ENCODE measurements at regions not wholly inside any gene's neighbourhood (a gene's known extent, or its start where the extent isn't known, plus 50 kb on each side); places are given as distances from the start of the nearest gene placed in this dataset.

GRCh38 chr13:85266771-85267170, 532.4 kb downstream of the SLITRK6 start:
- no peaks in the 10 kb centered on the region for H3K27me3 ChIP-seq
- no peak overlapping the region for H3K27ac ChIP-seq
- no peak for DNase-seq
- no peaks in the 10 kb centered on the region for H3K36me3 ChIP-seq
- no peaks in the 10 kb centered on the region for H3K4me1 ChIP-seq
- H3K9me3 ChIP-seq, result no peaks in the 10 kb centered on the region
- no peak overlapping the region for H3K4me3 ChIP-seq
- no peak for TF ChIP-seq POLR2AphosphoS5 (IDR thresholded peaks at IDR 0.05)
- no peak for TF ChIP-seq CTCF (IDR thresholded peaks at IDR 0.05)
- no peak for TF ChIP-seq POLR2A (IDR thresholded peaks at IDR 0.05)
- no peak for TF ChIP-seq EP300 (IDR thresholded peaks at IDR 0.05)
- intact Hi-C loops (cut with DNase I; ENCODE audit: low total_unique reads), result no loop called here
- 62 to 95% (median 88%) methylated on average over 2 of the region's 2 CpGs for WGBS, 5 donors

GRCh38 chr13:85266331-85266730, 532.9 kb downstream of the SLITRK6 start:
- Histone ChIP-seq H3K36me3 (no peaks in the 10 kb centered on the region), H3K27ac (no peak overlapping the region), H3K4me3 (no peak overlapping the region), H3K9me3 (no peaks in the 10 kb centered on the region), H3K4me1 (no peaks in the 10 kb centered on the region), H3K27me3 (no peaks in the 10 kb centered on the region)
- intact Hi-C loops (cut with DNase I; ENCODE audit: low total_unique reads), result no loop called here
- TF ChIP-seq CTCF (IDR thresholded peaks at IDR 0.05), result no peak
- DNase-seq, result no peak
- WGBS, 5 donors, result 27 to 39% (median 36%) methylated on average over 1 of the region's 1 CpG

- intact Hi-C loops (cut with DNase I; ENCODE audit: low total_unique reads), result no loop called here
- WGBS, 5 donors, result 81 to 89% (median 85%) methylated on average over 3 of the region's 3 CpGs
- no peaks in the 10 kb centered on the region for H3K27me3 ChIP-seq
Measured at GRCh38 chr13:85265296-85265695, 533.9 kb downstream of the SLITRK6 start.

GRCh38 chr13:85262499-85262898, 536.7 kb downstream of the SLITRK6 start:
- Histone ChIP-seq H3K4me3 (no peak overlapping the region), H3K4me1 (no peaks in the 10 kb centered on the region), H3K36me3 (no peaks in the 10 kb centered on the region), H3K27me3 (no peaks in the 10 kb centered on the region), H3K9me3 (no peaks in the 10 kb centered on the region), H3K27ac (no peak overlapping the region)
- DNase-seq, result no peak
- no peak for TF ChIP-seq POLR2A (IDR thresholded peaks at IDR 0.05)
- TF ChIP-seq POLR2AphosphoS5 (IDR thresholded peaks at IDR 0.05), result no peak
- no peak for TF ChIP-seq CTCF (IDR thresholded peaks at IDR 0.05)
- TF ChIP-seq EP300 (IDR thresholded peaks at IDR 0.05), result no peak
- intact Hi-C loops (cut with DNase I; ENCODE audit: low total_unique reads), result no loop called here
- WGBS, 5 donors, result 80 to 84% (median 82%) methylated on average over 2 of the region's 2 CpGs

More at GRCh38 chr13:85265296-85265695, 533.9 kb downstream of the SLITRK6 start:
- H3K36me3 ChIP-seq, result no peaks in the 10 kb centered on the region
- H3K9me3 ChIP-seq, result no peaks in the 10 kb centered on the region
- TF ChIP-seq POLR2AphosphoS5 (IDR thresholded peaks at IDR 0.05) (no peak), EP300 (IDR thresholded peaks at IDR 0.05) (no peak), CTCF (IDR thresholded peaks at IDR 0.05) (no peak), POLR2A (IDR thresholded peaks at IDR 0.05) (no peak)
- H3K4me1 ChIP-seq, result no peaks in the 10 kb centered on the region
- DNase-seq, result no peak
- no peak overlapping the region for H3K4me3 ChIP-seq
- H3K27ac ChIP-seq, result no peak overlapping the region

Measured in stomach (tissue), 8 donors.